ENCODE measurements at regions not wholly inside any gene's neighbourhood (a gene's known extent, or its start where the extent isn't known, plus 50 kb on each side); places are given as distances from the start of the nearest gene placed in this dataset.

GRCh38 chr6:141700819-141701218 is 431.9 kb upstream of the GJE1 start:
- in situ Hi-C loops (cut with MboI; ENCODE audit: low sequenced_read_pairs): no loop called here

- in situ Hi-C loops (cut with MboI; ENCODE audit: low sequenced_read_pairs): no loop called here
These were observed 443.8 kb upstream of the GJE1 start for GRCh38 chr6:141688916-141689315.

GRCh38 chr6:141685416-141685815 is 447.3 kb upstream of the GJE1 start:
- in situ Hi-C loops (cut with MboI; ENCODE audit: low sequenced_read_pairs): no loop called here

GRCh38 chr6:141682391-141682790 is 450.3 kb upstream of the GJE1 start:
- in situ Hi-C loops (cut with MboI; ENCODE audit: low sequenced_read_pairs): no loop called here

- in situ Hi-C loops (cut with MboI; ENCODE audit: low sequenced_read_pairs): no loop called here
These were observed 455.0 kb upstream of the GJE1 start for GRCh38 chr6:141677598-141678211.

- in situ Hi-C loops (cut with MboI; ENCODE audit: low sequenced_read_pairs): no loop called here
These were observed 456.8 kb upstream of the GJE1 start for GRCh38 chr6:141675957-141676356.

GRCh38 chr6:141669141-141669540 is 463.6 kb upstream of the GJE1 start:
- in situ Hi-C loops (cut with MboI; ENCODE audit: low sequenced_read_pairs): no loop called here

- in situ Hi-C loops (cut with MboI; ENCODE audit: low sequenced_read_pairs): no loop called here
These were observed 465.0 kb upstream of the GJE1 start for GRCh38 chr6:141667580-141668309.

- in situ Hi-C loops (cut with MboI; ENCODE audit: low sequenced_read_pairs): no loop called here
These were observed 466.5 kb upstream of the GJE1 start for GRCh38 chr6:141666187-141666586.

- in situ Hi-C loops (cut with MboI; ENCODE audit: low sequenced_read_pairs): no loop called here
These were observed 468.0 kb upstream of the GJE1 start for GRCh38 chr6:141664744-141665143.

GRCh38 chr6:141659582-141659981 is 473.1 kb upstream of the GJE1 start:
- in situ Hi-C loops (cut with MboI; ENCODE audit: low sequenced_read_pairs): no loop called here

GRCh38 chr6:141658696-141659095 is 474.0 kb upstream of the GJE1 start:
- in situ Hi-C loops (cut with MboI; ENCODE audit: low sequenced_read_pairs): no loop called here

GRCh38 chr6:141657812-141658211 is 474.9 kb upstream of the GJE1 start:
- in situ Hi-C loops (cut with MboI; ENCODE audit: low sequenced_read_pairs): no loop called here

GRCh38 chr6:141653590-141653989 is 479.1 kb upstream of the GJE1 start:
- in situ Hi-C loops (cut with MboI; ENCODE audit: low sequenced_read_pairs): no loop called here

- in situ Hi-C loops (cut with MboI; ENCODE audit: low sequenced_read_pairs): no loop called here
These were observed 490.8 kb upstream of the GJE1 start for GRCh38 chr6:141641951-141642350.

- in situ Hi-C loops (cut with MboI; ENCODE audit: low sequenced_read_pairs): no loop called here
These were observed 491.3 kb upstream of the GJE1 start for GRCh38 chr6:141641406-141641805.

- in situ Hi-C loops (cut with MboI; ENCODE audit: low sequenced_read_pairs): no loop called here
These were observed 497.1 kb upstream of the GJE1 start for GRCh38 chr6:141635621-141636020.

GRCh38 chr6:141634269-141634668 is 498.5 kb upstream of the GJE1 start:
- in situ Hi-C loops (cut with MboI; ENCODE audit: low sequenced_read_pairs): no loop called here

GRCh38 chr6:141624301-141624700 is 508.4 kb upstream of the GJE1 start:
- in situ Hi-C loops (cut with MboI; ENCODE audit: low sequenced_read_pairs): no loop called here

GRCh38 chr6:141618180-141618581 is 514.5 kb upstream of the GJE1 start:
- in situ Hi-C loops (cut with MboI; ENCODE audit: low sequenced_read_pairs): no loop called here

GRCh38 chr6:141610741-141611140 is 522.0 kb upstream of the GJE1 start:
- in situ Hi-C loops (cut with MboI; ENCODE audit: low sequenced_read_pairs): no loop called here

GRCh38 chr6:141607956-141608355 is 524.8 kb upstream of the GJE1 start:
- in situ Hi-C loops (cut with MboI; ENCODE audit: low sequenced_read_pairs): no loop called here

GRCh38 chr6:141598487-141598886 is 534.2 kb upstream of the GJE1 start:
- in situ Hi-C loops (cut with MboI; ENCODE audit: low sequenced_read_pairs): no loop called here

Data from HL-60/S4 treated with retinoic acid at 250 ng/mL for 4 days and 3 days (cell line).